Neural cell (in vitro differentiated cells): ENCODE measurements at regions not wholly inside any gene's neighbourhood (a gene's known extent, or its start where the extent isn't known, plus 50 kb on each side); places are given as distances from the start of the nearest gene placed in this dataset.

Source experiments
- H2AFZ ChIP-seq: fragments of 200-600, 300-800 bp; sonication (generic), shearing (Covaris generic); 2 replicates; pipeline ENCODE4 v1.6.0; 2014; ENCODE audit warnings: low read depth, mild to moderate bottlenecking, antibody characterized with exemption, low read length, moderate library complexity
- H3F3A ChIP-seq: fragments of 200-600 bp; shearing (Covaris generic); 2 replicates; pipeline ENCODE4 v1.6.1; 2016; ENCODE audit warnings: mild to moderate bottlenecking, moderate library complexity, mixed read lengths, antibody characterized with exemption, low read length; ENCODE audit not compliant: insufficient read depth, poor library complexity, severe bottlenecking
- H3K27ac ChIP-seq: fragments of 200-600, 300-800 bp; sonication (generic), shearing (Covaris generic); 2 replicates; pipeline ENCODE4 v1.5.1; 2014; ENCODE audit warnings: mild to moderate bottlenecking, low read length, moderate library complexity
- H3K27me3 ChIP-seq: fragments of 300-800, 200-600 bp; sonication (generic), shearing (Covaris generic); 2 replicates; pipeline ENCODE4 v1.6.0; 2014; ENCODE audit warnings: mild to moderate bottlenecking, low read depth, low read length, moderate library complexity; ENCODE audit not compliant: insufficient read depth
- H3K36me3 ChIP-seq: fragments of 300-800, 200-600 bp; sonication (generic), shearing (Covaris generic); 2 replicates; pipeline ENCODE4 v1.5.1; 2014; ENCODE audit warnings: mild to moderate bottlenecking, antibody characterized with exemption, low read length, moderate library complexity; ENCODE audit not compliant: insufficient read depth
- H3K4me2 ChIP-seq: fragments of 300-800, 200-600 bp; sonication (generic), shearing (Covaris generic); 2 replicates; pipeline ENCODE4 v1.6.0; 2014; ENCODE audit warnings: mild to moderate bottlenecking, low read length
- H3K4me3 ChIP-seq: fragments of 300-800, 200-600 bp; sonication (generic), shearing (Covaris generic); 2 replicates; pipeline ENCODE4 v1.5.1; 2014; ENCODE audit warnings: mild to moderate bottlenecking, low read length, moderate library complexity
- H3K79me2 ChIP-seq: fragments of 200-600 bp; shearing (Covaris generic); replicated peaks from 2 replicates; pipeline ENCODE4 v1.6.0; 2014; ENCODE audit warnings: mild to moderate bottlenecking, low read length, moderate library complexity; ENCODE audit not compliant: insufficient read depth
- H3K9ac ChIP-seq: fragments of 300-800, 200-600 bp; sonication (generic), shearing (Covaris generic); 2 replicates; pipeline ENCODE4 v1.6.1; 2016; ENCODE audit warnings: mild to moderate bottlenecking, low read length, mixed read lengths
- H3K9me2 ChIP-seq: fragments of 200-600 bp; shearing (Covaris generic); 2 replicates; pipeline ENCODE4 v1.6.1; 2016; ENCODE audit warnings: mild to moderate bottlenecking, low read length, mixed read lengths; ENCODE audit not compliant: insufficient read depth
- H3K9me3 ChIP-seq: fragments of 200-600, 300-800 bp; sonication (generic), shearing (Covaris generic); 2 replicates; pipeline ENCODE4 v1.6.1; 2016; ENCODE audit warnings: mild to moderate bottlenecking, mixed run types, low read length, moderate library complexity, mixed read lengths
- H4K20me1 ChIP-seq: fragments of 200-600 bp; shearing (Covaris generic); 2 replicates; pipeline ENCODE4 v1.6.1; 2016; ENCODE audit warnings: mild to moderate bottlenecking, mixed run types; ENCODE audit not compliant: insufficient read depth
- CTCF ChIP-seq: fragments of 450-650 bp; IDR thresholded peaks from 2 replicates; pipeline ENCODE4 v1.5.1; 2014; ENCODE audit warnings: antibody characterized with exemption, mild to moderate bottlenecking, moderate library complexity; ENCODE audit not compliant: poor library complexity, severe bottlenecking
- EP300 ChIP-seq: fragments of 450-650 bp; conservative IDR thresholded peaks from 2 replicates; pipeline ENCODE4 v1.6.1; 2014; ENCODE audit warnings: antibody characterized with exemption, mild to moderate bottlenecking, moderate library complexity; ENCODE audit not compliant: poor library complexity, severe bottlenecking
- EZH2 ChIP-seq: fragments of 200-600, 300-800 bp; shearing (Covaris generic), sonication (generic); IDR thresholded peaks from 2 replicates; pipeline ENCODE4 v1.6.1; 2014; ENCODE audit warnings: antibody characterized with exemption, low read length, borderline replicate concordance, mild to moderate bottlenecking; ENCODE audit not compliant: insufficient read depth, poor library complexity, severe bottlenecking
- MXI1 ChIP-seq: fragments of 450-650 bp; conservative IDR thresholded peaks from 2 replicates; pipeline ENCODE4 v1.6.1; 2014; ENCODE audit warnings: antibody characterized with exemption, mild to moderate bottlenecking; ENCODE audit not compliant: poor library complexity, severe bottlenecking
- POLR2AphosphoS5 ChIP-seq: IDR thresholded peaks from 2 replicates; pipeline ENCODE4 v1.6.1; 2012
- RAD21 ChIP-seq: fragments of 450-650 bp; conservative IDR thresholded peaks from 2 replicates; pipeline ENCODE4 v1.6.1; 2014; ENCODE audit warnings: antibody characterized with exemption, mild to moderate bottlenecking, moderate library complexity
- SMC3 ChIP-seq: fragments of 450-650 bp; conservative IDR thresholded peaks from 2 replicates; pipeline ENCODE4 v1.6.1; 2014; ENCODE audit warnings: antibody characterized with exemption, mild to moderate bottlenecking, moderate library complexity; ENCODE audit not compliant: poor library complexity
- TAF1 ChIP-seq: IDR thresholded peaks from 2 replicates; pipeline ENCODE4 v1.6.1; 2012; ENCODE audit warnings: low read depth
- TF ChIP-seq, protein P1 (sequence below): IDR thresholded peaks from 2 replicates; pipeline ENCODE4 v1.6.1; 2012; ENCODE audit warnings: borderline replicate concordance

GRCh38 chr3:22885039-22885438 is 318.1 kb upstream of the UBE2E2 start:
- TF ChIP-seq POLR2AphosphoS5 (no peak), MXI1 (no peak), EZH2 (no peak), RAD21 (no peak), CTCF (no peak), TAF1 (no peak), SMC3 (no peak), EP300 (no peak)
- TF ChIP-seq, protein P1, sequence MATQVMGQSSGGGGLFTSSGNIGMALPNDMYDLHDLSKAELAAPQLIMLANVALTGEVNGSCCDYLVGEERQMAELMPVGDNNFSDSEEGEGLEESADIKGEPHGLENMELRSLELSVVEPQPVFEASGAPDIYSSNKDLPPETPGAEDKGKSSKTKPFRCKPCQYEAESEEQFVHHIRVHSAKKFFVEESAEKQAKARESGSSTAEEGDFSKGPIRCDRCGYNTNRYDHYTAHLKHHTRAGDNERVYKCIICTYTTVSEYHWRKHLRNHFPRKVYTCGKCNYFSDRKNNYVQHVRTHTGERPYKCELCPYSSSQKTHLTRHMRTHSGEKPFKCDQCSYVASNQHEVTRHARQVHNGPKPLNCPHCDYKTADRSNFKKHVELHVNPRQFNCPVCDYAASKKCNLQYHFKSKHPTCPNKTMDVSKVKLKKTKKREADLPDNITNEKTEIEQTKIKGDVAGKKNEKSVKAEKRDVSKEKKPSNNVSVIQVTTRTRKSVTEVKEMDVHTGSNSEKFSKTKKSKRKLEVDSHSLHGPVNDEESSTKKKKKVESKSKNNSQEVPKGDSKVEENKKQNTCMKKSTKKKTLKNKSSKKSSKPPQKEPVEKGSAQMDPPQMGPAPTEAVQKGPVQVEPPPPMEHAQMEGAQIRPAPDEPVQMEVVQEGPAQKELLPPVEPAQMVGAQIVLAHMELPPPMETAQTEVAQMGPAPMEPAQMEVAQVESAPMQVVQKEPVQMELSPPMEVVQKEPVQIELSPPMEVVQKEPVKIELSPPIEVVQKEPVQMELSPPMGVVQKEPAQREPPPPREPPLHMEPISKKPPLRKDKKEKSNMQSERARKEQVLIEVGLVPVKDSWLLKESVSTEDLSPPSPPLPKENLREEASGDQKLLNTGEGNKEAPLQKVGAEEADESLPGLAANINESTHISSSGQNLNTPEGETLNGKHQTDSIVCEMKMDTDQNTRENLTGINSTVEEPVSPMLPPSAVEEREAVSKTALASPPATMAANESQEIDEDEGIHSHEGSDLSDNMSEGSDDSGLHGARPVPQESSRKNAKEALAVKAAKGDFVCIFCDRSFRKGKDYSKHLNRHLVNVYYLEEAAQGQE: no peak
- Histone ChIP-seq H2AFZ (no peak overlapping the region), H3F3A (no peaks in the 10 kb centered on the region), H3K36me3 (no peaks in the 10 kb centered on the region), H3K27ac (no peak overlapping the region), H3K9ac (no peak overlapping the region), H4K20me1 (no peaks in the 10 kb centered on the region), H3K9me2 (no peaks in the 10 kb centered on the region), H3K4me2 (no peak overlapping the region), H3K27me3 (no peaks in the 10 kb centered on the region), H3K9me3 (no peaks in the 10 kb centered on the region), H3K4me3 (no peak overlapping the region), H3K79me2 (no peaks in the 10 kb centered on the region)

DNA sequence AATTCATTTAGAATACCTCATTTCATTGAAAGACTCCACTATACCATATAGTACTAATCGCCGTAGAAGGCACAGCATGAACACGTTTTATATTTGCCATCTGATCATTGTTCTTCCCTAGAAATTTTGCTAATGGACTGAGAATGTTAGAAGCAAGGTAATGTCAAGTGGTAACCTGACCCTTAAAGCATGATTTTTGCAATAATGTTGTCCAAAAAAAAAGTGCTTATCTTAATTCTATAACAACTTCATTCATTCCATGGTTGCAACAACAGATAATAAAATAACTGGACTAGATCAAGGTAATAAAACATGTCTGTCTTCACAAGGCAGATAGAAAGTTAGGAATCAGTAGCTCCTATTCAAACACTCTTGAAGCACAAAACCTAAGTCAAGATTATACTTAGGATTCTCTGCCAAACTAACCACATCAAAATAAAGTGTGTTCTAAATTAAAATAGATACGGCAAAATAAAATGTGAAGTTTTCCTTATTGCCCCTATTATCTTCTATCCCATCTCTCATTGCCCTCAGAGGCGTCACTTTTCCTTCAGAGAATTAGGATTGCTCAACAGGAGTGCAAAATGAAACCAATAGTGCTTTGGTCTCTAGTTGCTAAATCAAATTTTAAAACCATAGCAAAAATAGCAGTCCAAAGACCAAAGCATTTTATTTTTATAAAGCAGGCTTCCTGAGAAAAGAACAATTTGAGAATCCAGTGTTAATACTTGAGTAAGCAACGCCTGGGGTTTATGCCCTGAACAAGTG is 317.4 kb upstream of the UBE2E2 start:
- no peak overlapping the region for H2AFZ ChIP-seq
- H3K79me2 ChIP-seq: no peaks in the 10 kb centered on the region
- TF ChIP-seq POLR2AphosphoS5: no peak
- no peak overlapping the region for H3K27ac ChIP-seq
- no peaks in the 10 kb centered on the region for H3F3A ChIP-seq
- no peaks in the 10 kb centered on the region for H3K9me3 ChIP-seq
- no peaks in the 10 kb centered on the region for H4K20me1 ChIP-seq
- no peak overlapping the region for H3K4me2 ChIP-seq
- no peaks in the 10 kb centered on the region for H3K27me3 ChIP-seq
- H3K4me3 ChIP-seq: no peak overlapping the region
- no peaks in the 10 kb centered on the region for H3K36me3 ChIP-seq
- no peaks in the 10 kb centered on the region for H3K9me2 ChIP-seq
- no peak overlapping the region for H3K9ac ChIP-seq
